K562 (cell line): ENCODE measurements at regions not wholly inside any gene's neighbourhood (a gene's known extent, or its start where the extent isn't known, plus 50 kb on each side); places are given as distances from the start of the nearest gene placed in this dataset.

Source experiments
- ATAC-seq: fragments of 200-7000 bp; cut with Tn5 transposase; 3 replicates; pipeline ENCODE4 v1.9.1; 2020; ENCODE audit warnings: moderate library complexity
- BruUV-seq: library from RNA; stranded (reverse); fragments of 400-500 nt; replicated peaks from 2 replicates; lab custom pipeline; 2021; lab: Mats Ljungman, UMichigan
- CTCF ChIA-PET: fragments of 300-600 bp; formaldehyde crosslinking; extraction: SDS; loops from one replicate; lab custom pipeline; 2021; ENCODE audit warnings: low intra/inter-chr PET ratio; lab: Yijun Ruan, JAX
- POLR2A ChIA-PET: fragments of 300-600, 350-650 bp; sonication (Branson Sonifier 250); formaldehyde crosslinking; extraction: SDS; loops from one replicate; lab custom pipeline; 2021; ENCODE audit warnings: antibody characterized with exemption, inconsistent platforms; lab: Yijun Ruan, JAX
- DNase-seq, 4 experiments: peaks; one replicate each; pipeline versions ENCODE4 v3.0.0 to v3.0.0-alpha.2; 2011 to 2018; ENCODE audit warnings: low spot score in 3 of 4, mixed read lengths in 3 of 4; ENCODE audit errors: extremely low read depth in 1 of 4
- FAIRE-seq: peaks from 2 replicates; lab custom pipeline; 2011; peaks lifted over from hg19 to GRCh38; lab: Jason Lieb, UNC
- H2AFZ ChIP-seq: 2 replicates; pipeline ENCODE4 v1.6.0; 2011; ENCODE audit warnings: low read depth, low read length, control low read depth, inconsistent platforms
- H3K27ac ChIP-seq: fragments of 200-600 bp; 3 replicates; pipeline ENCODE4 v1.8.0; 2011; ENCODE audit warnings: low read depth, mild to moderate bottlenecking, control low read depth, inconsistent platforms, low read length, moderate library complexity, mixed read lengths; ENCODE audit errors: extremely low read depth
- H3K27me3 ChIP-seq, 2 experiments: fragments of 300-600 bp in 1 of 2; 2 replicates in 1 of 2; 3 replicates in 1 of 2; pipeline versions ENCODE4 v1.6.0 to v1.8.0; 2011; ENCODE audit warnings: inconsistent platforms in 2 of 2, low read length in 2 of 2, mild to moderate bottlenecking in 1 of 2, mixed read lengths in 1 of 2, moderate library complexity in 1 of 2; ENCODE audit not compliant: control insufficient read depth in 2 of 2, insufficient read depth in 2 of 2
- H3K36me3 ChIP-seq: fragments of 300-600 bp; 3 replicates; pipeline ENCODE4 v1.8.0; 2011; ENCODE audit warnings: mild to moderate bottlenecking, low read length, inconsistent platforms; ENCODE audit not compliant: control insufficient read depth, insufficient read depth
- H3K4me1 ChIP-seq, 2 experiments: fragments of 200-600 bp in 1 of 2; replicated peaks in 1 of 2; 2 replicates in 1 of 2; 3 replicates in 1 of 2; pipeline versions ENCODE4 v1.5.1 to v1.8.0; 2011; ENCODE audit warnings: inconsistent platforms in 2 of 2, low read length in 2 of 2, mild to moderate bottlenecking in 1 of 2, mixed read lengths in 1 of 2, moderate library complexity in 1 of 2; ENCODE audit not compliant: control insufficient read depth in 2 of 2, insufficient read depth in 2 of 2
- H3K4me2 ChIP-seq: 2 replicates; pipeline ENCODE4 v1.6.1; 2011; ENCODE audit warnings: low read length, control low read depth, inconsistent platforms, mixed read lengths; ENCODE audit not compliant: insufficient read depth
- H3K4me3 ChIP-seq: fragments of 200-600 bp; sonication (generic), shearing (Covaris generic); 2 replicates; pipeline ENCODE4 v1.5.1; 2016; ENCODE audit warnings: control low read depth, inconsistent platforms
- H3K79me2 ChIP-seq: fragments of 200-600 bp; 3 replicates; pipeline ENCODE4 v1.8.0; 2011; ENCODE audit warnings: low read length, inconsistent platforms; ENCODE audit not compliant: control insufficient read depth, insufficient read depth
- H3K9ac ChIP-seq, 2 experiments: 2 replicates each; pipeline versions ENCODE4 v1.6.0 to v1.6.1; 2011; ENCODE audit warnings: low read depth in 2 of 2, low read length in 2 of 2, control low read depth in 1 of 2, inconsistent platforms in 1 of 2, mild to moderate bottlenecking in 1 of 2, mixed read lengths in 1 of 2; ENCODE audit not compliant: insufficient read depth in 1 of 2
- H3K9me1 ChIP-seq: one replicate; pipeline ENCODE4 v1.6.0; 2011; ENCODE audit warnings: inconsistent platforms, mild to moderate bottlenecking, low read length, moderate library complexity; ENCODE audit not compliant: control insufficient read depth, insufficient read depth
- H3K9me3 ChIP-seq: replicated peaks from 2 replicates; pipeline ENCODE4 v1.5.1; 2011; ENCODE audit warnings: low read depth, low read length, inconsistent platforms; ENCODE audit not compliant: control insufficient read depth, insufficient read depth
- H4K20me1 ChIP-seq: replicated peaks from 2 replicates; pipeline ENCODE4 v1.6.1; 2011; ENCODE audit warnings: low read length, inconsistent platforms, mixed read lengths; ENCODE audit not compliant: control insufficient read depth, insufficient read depth
- PTBP1 ChIP-seq: fragments of 200-400 bp; formaldehyde crosslinking; IDR thresholded peaks from 2 replicates; pipeline ENCODE4 v1.6.1; 2017; ENCODE audit warnings: low read depth, low read length
- RUNX1 ChIP-seq: sonication (generic); IDR thresholded peaks from 2 replicates; pipeline ENCODE4 v1.6.1; 2016; ENCODE audit warnings: antibody characterized with exemption, low read depth
- SMC3 ChIP-seq: conservative IDR thresholded peaks from 2 replicates; pipeline ENCODE4 v1.6.1; 2011; ENCODE audit warnings: low read depth, low read length, improper control_type of control experiment; ENCODE audit not compliant: insufficient read depth
- WGBS: fragments of 100-300 bp; shearing (Covaris generic); methylation state at CpG from one replicate; pipeline ENCODE4 v1.1.6; 2016; ENCODE audit warnings: low coverage, mixed read lengths; ENCODE audit not compliant: insufficient coverage; ENCODE audit errors: missing lambda C conversion rate; 5-methylcytosine and 5-hydroxymethylcytosine counted together
- in situ Hi-C: fragments of 300-500 bp; cut with MboI; formaldehyde crosslinking; loops from 4 replicates; pipeline ENCODE4 v1.15.0; 2018; ENCODE audit warnings: inconsistent platforms, mixed read lengths
- intact Hi-C: fragments of 100-400 bp; cut with micrococcal nuclease; formaldehyde crosslinking; loops from 2 replicates; pipeline ENCODE4 v1.14.2; 2022
- TF ChIP-seq, protein P1 (sequence below): fragments of 450-650 bp; formaldehyde crosslinking; IDR thresholded peaks from 2 replicates; pipeline ENCODE4 v1.4.0; 2020; ENCODE audit warnings: mild to moderate bottlenecking, mixed read lengths

GRCh38 chr6:22891934-22892333, 322.6 kb downstream of the HDGFL1 start:
- in situ Hi-C loops = no loop called here
- TF ChIP-seq RUNX1 = no peak
- TF ChIP-seq, protein P1, sequence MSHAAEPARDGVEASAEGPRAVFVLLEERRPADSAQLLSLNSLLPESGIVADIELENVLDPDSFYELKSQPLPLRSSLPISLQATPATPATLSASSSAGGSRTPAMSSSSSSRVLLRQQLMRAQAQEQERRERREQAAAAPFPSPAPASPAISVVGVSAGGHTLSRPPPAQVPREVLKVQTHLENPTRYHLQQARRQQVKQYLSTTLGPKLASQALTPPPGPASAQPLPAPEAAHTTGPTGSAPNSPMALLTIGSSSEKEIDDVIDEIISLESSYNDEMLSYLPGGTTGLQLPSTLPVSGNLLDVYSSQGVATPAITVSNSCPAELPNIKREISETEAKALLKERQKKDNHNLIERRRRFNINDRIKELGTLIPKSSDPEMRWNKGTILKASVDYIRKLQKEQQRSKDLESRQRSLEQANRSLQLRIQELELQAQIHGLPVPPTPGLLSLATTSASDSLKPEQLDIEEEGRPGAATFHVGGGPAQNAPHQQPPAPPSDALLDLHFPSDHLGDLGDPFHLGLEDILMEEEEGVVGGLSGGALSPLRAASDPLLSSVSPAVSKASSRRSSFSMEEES (CRISPR knock-in tag) = peak; percentile 87
- intact Hi-C loops = no loop called here
- Histone ChIP-seq H3K9ac (no peak overlapping the region), H3K79me2 (no peaks in the 10 kb centered on the region), H2AFZ (no peak overlapping the region), H4K20me1 (no peaks in the 10 kb centered on the region), H3K36me3 (no peaks in the 10 kb centered on the region), H3K4me2 (no peak overlapping the region), H3K27me3 (no peaks in the 10 kb centered on the region), H3K27ac (no peak overlapping the region), H3K9me3 (no peaks in the 10 kb centered on the region), H3K4me1 (no peaks in the 10 kb centered on the region), H3K4me3 (no peak overlapping the region), H3K9me1 (no peaks in the 10 kb centered on the region)
- no peak for FAIRE-seq
- BruUV-seq = no TSS peak
- no peak for ATAC-seq
- ChIA-PET CTCF (no interaction called here), POLR2A (no interaction called here)
- 1% methylated on average over 4 of the region's 4 CpGs for WGBS
- DNase-seq = no peak

DNA sequence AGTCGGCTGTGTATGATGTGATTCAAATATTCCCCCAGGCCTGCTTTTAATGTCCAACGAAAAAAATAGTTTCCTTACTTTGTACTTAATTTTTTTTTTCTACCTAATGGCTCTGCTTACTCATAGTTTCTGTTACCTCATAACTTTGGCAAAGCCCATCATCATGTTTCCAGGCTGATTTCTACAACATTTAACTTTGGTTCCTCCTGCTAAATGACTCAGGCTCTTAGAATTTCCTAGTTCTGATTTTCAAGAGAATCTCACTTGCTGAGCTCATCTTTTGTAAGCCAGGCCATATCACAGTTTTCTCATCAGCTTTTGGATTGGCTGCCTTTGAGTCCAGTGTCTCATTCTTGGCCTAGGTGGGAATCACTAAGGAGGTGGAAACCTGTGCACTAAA, 323.1 kb downstream of the HDGFL1 start:
- H3K27ac ChIP-seq = no peak overlapping the region
- H3K9ac ChIP-seq = no peak overlapping the region
- BruUV-seq = no TSS peak
- no peaks in the 10 kb centered on the region for H3K9me1 ChIP-seq
- FAIRE-seq (no peak), ATAC-seq (no peak), DNase-seq (no peak)
- WGBS = 0% methylated on average over 2 of the region's 2 CpGs
- no peaks in the 10 kb centered on the region for H3K9me3 ChIP-seq
- H3K4me3 ChIP-seq = no peak overlapping the region
- no peak overlapping the region for H3K4me2 ChIP-seq
- H3K79me2 ChIP-seq = no peaks in the 10 kb centered on the region
- POLR2A ChIA-PET = no interaction called here
- no peak for TF ChIP-seq PTBP1
- no peak for TF ChIP-seq SMC3
- intact Hi-C loops = no loop called here
- no peaks in the 10 kb centered on the region for H4K20me1 ChIP-seq
- no peaks in the 10 kb centered on the region for H3K36me3 ChIP-seq
- CTCF ChIA-PET = no interaction called here
- no peak overlapping the region for H2AFZ ChIP-seq
- H3K27me3 ChIP-seq = no peaks in the 10 kb centered on the region
- H3K4me1 ChIP-seq = no peaks in the 10 kb centered on the region
- in situ Hi-C loops = no loop called here
